Astrocyte (in vitro differentiated cells and primary cell): ENCODE measurements at regions not wholly inside any gene's neighbourhood (a gene's known extent, or its start where the extent isn't known, plus 50 kb on each side); places are given as distances from the start of the nearest gene placed in this dataset.

Experiments used
- DNase-seq: peaks from one replicate; pipeline ENCODE4 v3.0.0-alpha.2; 2010; ENCODE audit warnings: low read depth
- FAIRE-seq: peaks from 2 replicates; lab custom pipeline; 2011; peaks lifted over from hg19 to GRCh38; lab: Jason Lieb, UNC
- H2AFZ ChIP-seq: 2 replicates; pipeline ENCODE4 v1.6.0; 2012; ENCODE audit warnings: low read depth, low read length, inconsistent platforms
- H3K27ac ChIP-seq: 2 replicates; pipeline ENCODE4 v1.5.1; 2011; ENCODE audit warnings: low read depth, low read length, inconsistent platforms
- H3K27me3 ChIP-seq: 2 replicates; pipeline ENCODE4 v1.6.0; 2011; ENCODE audit warnings: low read length, inconsistent platforms; ENCODE audit not compliant: insufficient read depth
- H3K36me3 ChIP-seq: 2 replicates; pipeline ENCODE4 v1.5.1; 2011; ENCODE audit warnings: low read length, inconsistent platforms; ENCODE audit not compliant: insufficient read depth
- H3K4me1 ChIP-seq: 2 replicates; pipeline ENCODE4 v1.5.1; 2011; ENCODE audit warnings: low read length, inconsistent platforms; ENCODE audit not compliant: insufficient read depth
- H3K4me2 ChIP-seq: 2 replicates; pipeline ENCODE4 v1.6.0; 2012; ENCODE audit warnings: low read length, inconsistent platforms
- H3K4me3 ChIP-seq: 2 replicates; pipeline ENCODE4 v1.5.1; 2011; ENCODE audit warnings: low read depth, mild to moderate bottlenecking, low read length, inconsistent platforms; ENCODE audit not compliant: insufficient read depth
- H3K79me2 ChIP-seq: 2 replicates; pipeline ENCODE4 v1.6.0; 2012; ENCODE audit warnings: mild to moderate bottlenecking, low read length, inconsistent platforms; ENCODE audit not compliant: insufficient read depth
- H3K9ac ChIP-seq: 2 replicates; pipeline ENCODE4 v1.6.0; 2012; ENCODE audit warnings: mild to moderate bottlenecking, low read length, inconsistent platforms
- H3K9me3 ChIP-seq: 2 replicates; pipeline ENCODE4 v1.5.1; 2012; ENCODE audit warnings: low read depth, mild to moderate bottlenecking, low read length, inconsistent platforms; ENCODE audit not compliant: insufficient read depth
- H4K20me1 ChIP-seq: 2 replicates; pipeline ENCODE4 v1.6.0; 2012; ENCODE audit warnings: low read length, inconsistent platforms; ENCODE audit not compliant: insufficient read depth
- H3K27ac Mint-ChIP-seq: one replicate; pipeline ENCODE4 v1.8.0; 2021; ENCODE audit warnings: mild to moderate bottlenecking, mixed read lengths; ENCODE audit not compliant: unreplicated experiment
- H3K27me3 Mint-ChIP-seq: one replicate; pipeline ENCODE4 v1.8.0; 2021; ENCODE audit warnings: low read depth, mixed read lengths; ENCODE audit not compliant: unreplicated experiment
- H3K36me3 Mint-ChIP-seq: one replicate; pipeline ENCODE4 v1.8.0; 2021; ENCODE audit warnings: low read depth, mixed read lengths; ENCODE audit not compliant: unreplicated experiment
- H3K4me1 Mint-ChIP-seq: one replicate; pipeline ENCODE4 v1.8.0; 2021; ENCODE audit warnings: low read depth, mixed read lengths; ENCODE audit not compliant: unreplicated experiment
- H3K4me3 Mint-ChIP-seq: one replicate; pipeline ENCODE4 v1.8.0; 2021; ENCODE audit warnings: mild to moderate bottlenecking, moderate library complexity, mixed read lengths; ENCODE audit not compliant: unreplicated experiment
- H3K9me3 Mint-ChIP-seq: one replicate; pipeline ENCODE4 v1.8.0; 2021; ENCODE audit warnings: mild to moderate bottlenecking, mixed read lengths; ENCODE audit not compliant: unreplicated experiment
- CTCF ChIP-seq: IDR thresholded peaks from 2 replicates; pipeline ENCODE4 v1.5.1; 2011; ENCODE audit warnings: low read depth, mild to moderate bottlenecking, inconsistent platforms, low read length, moderate library complexity; ENCODE audit not compliant: insufficient read depth
- EZH2 ChIP-seq: IDR thresholded peaks from 2 replicates; pipeline ENCODE4 v1.6.1; 2012; ENCODE audit warnings: mild to moderate bottlenecking, low read length, inconsistent platforms; ENCODE audit not compliant: insufficient read depth

- H3K27me3 ChIP-seq: no peaks in the 10 kb centered on the region
- no peaks in the 10 kb centered on the region for H3K9me3 Mint-ChIP-seq
- H3K36me3 Mint-ChIP-seq: no peaks in the 10 kb centered on the region
- no peak overlapping the region for H3K4me3 Mint-ChIP-seq
- peaks cover 25% of the 10 kb centered on the region for H3K4me1 Mint-ChIP-seq
- no peaks in the 10 kb centered on the region for H3K79me2 ChIP-seq
- DNase-seq (no peak), FAIRE-seq (no peak)
- no peak overlapping the region for H3K27ac ChIP-seq
- no peaks in the 10 kb centered on the region for H3K27me3 Mint-ChIP-seq
- no peak overlapping the region for H3K27ac Mint-ChIP-seq
- H3K9ac ChIP-seq: no peak overlapping the region
- H3K9me3 ChIP-seq: no peaks in the 10 kb centered on the region
- H2AFZ ChIP-seq: no peak overlapping the region
- H3K4me3 ChIP-seq: no peak overlapping the region
- H4K20me1 ChIP-seq: no peaks in the 10 kb centered on the region
- TF ChIP-seq CTCF (no peak), EZH2 (no peak)
- peaks cover 25% of the 10 kb centered on the region for H3K4me1 ChIP-seq
- H3K36me3 ChIP-seq: no peaks in the 10 kb centered on the region
- H3K4me2 ChIP-seq: no peak overlapping the region
Observed at GRCh38 chr6:137701942-137702341, 165.1 kb upstream of the TNFAIP3 start.

- H3K9ac ChIP-seq: no peak overlapping the region
- no peaks in the 10 kb centered on the region for H3K9me3 ChIP-seq
- Mint-ChIP-seq H3K36me3 (no peaks in the 10 kb centered on the region), H3K9me3 (no peaks in the 10 kb centered on the region), H3K27me3 (no peaks in the 10 kb centered on the region), H3K4me3 (no peak overlapping the region), H3K4me1 (peaks cover 15% of the 10 kb centered on the region), H3K27ac (no peak overlapping the region)
- no peaks in the 10 kb centered on the region for H3K27me3 ChIP-seq
- FAIRE-seq (no peak), DNase-seq (no peak)
- no peak for TF ChIP-seq CTCF
- no peak for TF ChIP-seq EZH2
- H2AFZ ChIP-seq: no peak overlapping the region
- no peak overlapping the region for H3K4me3 ChIP-seq
- no peak overlapping the region for H3K27ac ChIP-seq
- H3K36me3 ChIP-seq: no peaks in the 10 kb centered on the region
- H3K4me1 ChIP-seq: peaks cover 16% of the 10 kb centered on the region
- H3K79me2 ChIP-seq: no peaks in the 10 kb centered on the region
- H4K20me1 ChIP-seq: no peaks in the 10 kb centered on the region
- no peak overlapping the region for H3K4me2 ChIP-seq
Observed at GRCh38 chr6:137702791-137703424, 164.2 kb upstream of the TNFAIP3 start.

- H3K36me3 ChIP-seq: no peaks in the 10 kb centered on the region
- H3K9me3 ChIP-seq: no peaks in the 10 kb centered on the region
- FAIRE-seq (no peak), DNase-seq (no peak)
- no peak overlapping the region for H3K27ac Mint-ChIP-seq
- no peak for TF ChIP-seq EZH2
- no peak for TF ChIP-seq CTCF
- H3K4me3 ChIP-seq: no peak overlapping the region
- no peaks in the 10 kb centered on the region for H3K36me3 Mint-ChIP-seq
- H3K79me2 ChIP-seq: no peaks in the 10 kb centered on the region
- H3K4me2 ChIP-seq: no peak overlapping the region
- no peaks in the 10 kb centered on the region for H3K9me3 Mint-ChIP-seq
- peaks cover 4% of the 10 kb centered on the region for H3K4me1 ChIP-seq
- no peaks in the 10 kb centered on the region for H4K20me1 ChIP-seq
- H3K27ac ChIP-seq: no peak overlapping the region
- H3K4me3 Mint-ChIP-seq: no peak overlapping the region
- H2AFZ ChIP-seq: no peak overlapping the region
- no peak overlapping the region for H3K9ac ChIP-seq
- H3K27me3 ChIP-seq: no peaks in the 10 kb centered on the region
- H3K4me1 Mint-ChIP-seq: peaks cover 1% of the 10 kb centered on the region
- no peaks in the 10 kb centered on the region for H3K27me3 Mint-ChIP-seq
Observed at GRCh38 chr6:137704802-137705159, 162.3 kb upstream of the TNFAIP3 start.
